Mucosa of descending colon (tissue), 3 donors: ENCODE measurements at regions not wholly inside any gene's neighbourhood (a gene's known extent, or its start where the extent isn't known, plus 50 kb on each side); places are given as distances from the start of the nearest gene placed in this dataset.

Experiments
- ATAC-seq: fragments of 200-7000 bp; cut with Tn5 transposase; one replicate; pipeline ENCODE4 v1.9.1; 2020; ENCODE audit warnings: mild to moderate bottlenecking, moderate library complexity
- DNase-seq, 3 donors: peaks; one replicate each; pipeline ENCODE4 v3.0.0-alpha.2; 2020
- H3K36me3 ChIP-seq: fragments of 200-600 bp; one replicate; pipeline ENCODE4 v1.8.0; 2021; ENCODE audit warnings: low read depth, mild to moderate bottlenecking
- H3K4me1 ChIP-seq: fragments of 200-600 bp; one replicate; pipeline ENCODE4 v1.8.0; 2021; ENCODE audit warnings: low read depth, mild to moderate bottlenecking
- H3K4me3 ChIP-seq: fragments of 200-600 bp; one replicate; pipeline ENCODE4 v1.8.0; 2021; ENCODE audit warnings: mild to moderate bottlenecking
- H3K9me3 ChIP-seq: fragments of 200-600 bp; one replicate; pipeline ENCODE4 v1.8.0; 2021; ENCODE audit warnings: mild to moderate bottlenecking
- intact Hi-C, 2 donors: fragments of 100-400 bp; cut with DNase I in 1 of 2; cut with micrococcal nuclease in 1 of 2; formaldehyde crosslinking; loops; one replicate each; pipeline versions ENCODE4 v1.11.0 to v1.11.1; 2022; cut with DNase I, micrococcal nuclease
- TF ChIP-seq, protein P1 (sequence below): fragments of 200-600 bp; IDR thresholded peaks from one replicate; pipeline ENCODE4 v1.8.0; 2022; ENCODE audit warnings: antibody characterized with exemption, mild to moderate bottlenecking
- donor health status: DM: no; HTN: no; CAD: no; lungs with moderate emphysema.
- donor health status: DM: no; HTN: no; CAD: no.
- donor health status: DM: no; HTN: yes; CAD: no.

GRCh38 chr10:16259726-16260125 is 177.1 kb upstream of the PTER start:
- Histone ChIP-seq H3K4me1 (no peaks in the 10 kb centered on the region), H3K36me3 (no peaks in the 10 kb centered on the region), H3K4me3 (no peak overlapping the region), H3K9me3 (no peaks in the 10 kb centered on the region)
- no peak for DNase-seq
- TF ChIP-seq, protein P1, sequence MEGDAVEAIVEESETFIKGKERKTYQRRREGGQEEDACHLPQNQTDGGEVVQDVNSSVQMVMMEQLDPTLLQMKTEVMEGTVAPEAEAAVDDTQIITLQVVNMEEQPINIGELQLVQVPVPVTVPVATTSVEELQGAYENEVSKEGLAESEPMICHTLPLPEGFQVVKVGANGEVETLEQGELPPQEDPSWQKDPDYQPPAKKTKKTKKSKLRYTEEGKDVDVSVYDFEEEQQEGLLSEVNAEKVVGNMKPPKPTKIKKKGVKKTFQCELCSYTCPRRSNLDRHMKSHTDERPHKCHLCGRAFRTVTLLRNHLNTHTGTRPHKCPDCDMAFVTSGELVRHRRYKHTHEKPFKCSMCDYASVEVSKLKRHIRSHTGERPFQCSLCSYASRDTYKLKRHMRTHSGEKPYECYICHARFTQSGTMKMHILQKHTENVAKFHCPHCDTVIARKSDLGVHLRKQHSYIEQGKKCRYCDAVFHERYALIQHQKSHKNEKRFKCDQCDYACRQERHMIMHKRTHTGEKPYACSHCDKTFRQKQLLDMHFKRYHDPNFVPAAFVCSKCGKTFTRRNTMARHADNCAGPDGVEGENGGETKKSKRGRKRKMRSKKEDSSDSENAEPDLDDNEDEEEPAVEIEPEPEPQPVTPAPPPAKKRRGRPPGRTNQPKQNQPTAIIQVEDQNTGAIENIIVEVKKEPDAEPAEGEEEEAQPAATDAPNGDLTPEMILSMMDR: no peak
- ATAC-seq: no peak
- intact Hi-C loops: no loop called here

- TF ChIP-seq, protein P1: no peak
- no peak overlapping the region for H3K4me3 ChIP-seq
- intact Hi-C loops: no loop called here
- H3K4me1 ChIP-seq: no peaks in the 10 kb centered on the region
- DNase-seq (no peak), ATAC-seq (no peak)
- no peaks in the 10 kb centered on the region for H3K9me3 ChIP-seq
- no peaks in the 10 kb centered on the region for H3K36me3 ChIP-seq
Observed at GRCh38 chr10:16260388-16260787, 176.4 kb upstream of the PTER start.

GRCh38 chr10:16271571-16271970 is 165.2 kb upstream of the PTER start:
- Histone ChIP-seq H3K36me3 (no peaks in the 10 kb centered on the region), H3K4me3 (no peak overlapping the region), H3K4me1 (no peaks in the 10 kb centered on the region), H3K9me3 (peaks cover 4% of the 10 kb centered on the region)
- TF ChIP-seq, protein P1: no peak
- DNase-seq (no peak), ATAC-seq (no peak)
- intact Hi-C loops: no loop called here

GRCh38 chr10:16274911-16275310 is 161.9 kb upstream of the PTER start:
- peaks cover 8% of the 10 kb centered on the region for H3K9me3 ChIP-seq
- H3K4me1 ChIP-seq: no peaks in the 10 kb centered on the region
- H3K4me3 ChIP-seq: no peak overlapping the region
- no peak for ATAC-seq
- TF ChIP-seq, protein P1: no peak
- no peak for DNase-seq
- H3K36me3 ChIP-seq: no peaks in the 10 kb centered on the region
- intact Hi-C loops: no loop called here

DNA sequence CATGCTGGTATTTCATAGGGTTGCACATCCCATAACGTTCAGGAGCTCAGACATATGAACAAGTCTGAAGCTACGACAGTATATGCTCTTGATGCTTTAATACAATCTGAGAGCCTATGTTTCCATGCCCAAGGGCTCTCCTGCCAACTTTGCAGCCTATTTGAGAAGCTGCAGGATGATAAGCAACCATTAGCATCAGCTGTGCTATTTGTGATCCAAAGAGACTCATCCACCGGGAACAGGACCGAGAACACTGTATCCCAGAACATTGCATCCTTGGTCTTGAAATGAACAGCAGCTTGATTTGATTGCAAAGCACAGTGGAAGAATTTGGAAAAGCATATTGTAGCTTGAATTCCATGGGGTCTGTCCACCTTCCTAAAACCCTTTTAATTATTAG is 156.2 kb upstream of the PTER start:
- Histone ChIP-seq H3K4me1 (no peaks in the 10 kb centered on the region), H3K9me3 (peaks cover 4% of the 10 kb centered on the region), H3K4me3 (no peak overlapping the region), H3K36me3 (no peaks in the 10 kb centered on the region)
- TF ChIP-seq, protein P1: no peak
- no peak for DNase-seq
- intact Hi-C loops: no loop called here
- ATAC-seq: no peak

DNA sequence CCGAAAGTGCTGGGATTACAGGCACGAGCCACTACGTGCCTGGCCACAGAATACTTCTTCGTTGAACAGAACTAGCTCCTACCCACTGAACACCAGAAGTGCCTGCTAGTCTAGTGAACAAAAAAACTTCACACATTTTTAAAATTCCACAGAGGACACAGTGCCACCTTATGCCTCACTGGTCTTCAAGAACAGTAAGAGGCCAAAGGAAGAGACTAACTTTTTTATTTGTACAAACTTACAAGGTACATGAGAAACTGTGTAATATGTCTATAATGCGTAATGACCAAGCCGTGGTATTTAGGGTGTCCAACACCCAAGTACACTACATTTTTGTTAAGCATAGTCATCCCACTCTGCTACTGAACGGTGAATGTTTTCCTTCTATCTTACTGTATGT is 144.4 kb upstream of the PTER start:
- TF ChIP-seq, protein P1: no peak
- ATAC-seq (no peak), DNase-seq (no peak)
- H3K4me1 ChIP-seq: no peaks in the 10 kb centered on the region
- no peaks in the 10 kb centered on the region for H3K36me3 ChIP-seq
- intact Hi-C loops: no loop called here
- H3K4me3 ChIP-seq: no peak overlapping the region
- H3K9me3 ChIP-seq: no peaks in the 10 kb centered on the region
